Stimulated activated naive CD8-positive, alpha-beta T cell treated with anti-CD3 and anti-CD28 coated beads, Interleukin-15, amount 100 ng/mL, for 72 hours (primary cell): ENCODE measurements at regions not wholly inside any gene's neighbourhood (a gene's known extent, or its start where the extent isn't known, plus 50 kb on each side); places are given as distances from the start of the nearest gene placed in this dataset.
A peak's percentile ranks its signal among the peaks of the same experiment; 100 is the strongest.

Experiments
- ATAC-seq: fragments of 150-1000 bp; cut with Tn5 transposase; 2 replicates; pipeline ENCODE4 v1.10.0; 2021; ENCODE audit warnings: mild to moderate bottlenecking, moderate library complexity
- DNase-seq, 2 donors: peaks; one replicate each; pipeline ENCODE4 v3.0.0; 2021 to 2022
- H3K27ac Mint-ChIP-seq, 2 donors: one replicate each; pipeline ENCODE4 v1.8.0; 2022; ENCODE audit warnings: mild to moderate bottlenecking in 2 of 2, mixed read lengths in 2 of 2, moderate library complexity in 2 of 2
- H3K27me3 Mint-ChIP-seq: one replicate; pipeline ENCODE4 v1.8.0; 2022; ENCODE audit warnings: mixed read lengths
- H3K4me1 Mint-ChIP-seq: one replicate; pipeline ENCODE4 v1.8.0; 2022; ENCODE audit warnings: mild to moderate bottlenecking, mixed read lengths
- H3K4me3 Mint-ChIP-seq, 2 donors: one replicate each; pipeline ENCODE4 v1.8.0; 2022; ENCODE audit warnings: mild to moderate bottlenecking in 2 of 2, mixed read lengths in 2 of 2, moderate library complexity in 1 of 2
- H3K9me3 Mint-ChIP-seq, 2 donors: one replicate each; pipeline ENCODE4 v1.8.0; 2022; ENCODE audit warnings: mixed read lengths in 2 of 2

GRCh38 chr13:22073718-22074117, 402.8 kb downstream of the FGF9 start:
- Mint-ChIP-seq H3K9me3 (peaks cover 0 to 9% of the 10 kb centered on the region in 2 donors), H3K4me1 (peaks cover 72% of the 10 kb centered on the region), H3K27me3 (no peaks in the 10 kb centered on the region), H3K4me3 (peak overlapping the region in 1 of 2 donors; percentile 31), H3K27ac (peak overlapping the region; percentile 72 to 89)
- no peak for DNase-seq
- peak; percentile 68 for ATAC-seq

DNA sequence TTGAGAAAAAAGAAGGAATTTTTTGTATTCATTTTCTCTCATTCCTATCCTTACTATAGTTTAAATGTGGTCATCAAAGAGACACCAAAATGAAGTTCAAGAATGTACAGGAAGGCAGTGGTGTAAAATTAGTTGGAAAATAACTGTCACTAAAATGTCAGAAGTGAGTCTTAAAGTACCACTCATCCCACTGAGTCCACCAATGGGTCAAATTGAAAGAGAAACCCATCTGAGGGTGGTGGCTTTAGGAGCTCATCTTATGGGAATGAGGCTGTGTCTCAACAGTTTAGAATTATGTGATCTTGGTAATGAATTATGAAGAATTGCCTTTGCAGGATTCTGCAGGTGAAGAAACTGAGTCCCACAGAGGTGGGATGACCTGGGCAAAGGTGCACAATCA, 403.5 kb downstream of the FGF9 start:
- H3K27ac Mint-ChIP-seq, result peak overlapping the region; percentile 72 to 89
- DNase-seq, result peak in 1 of 2 donors; percentile 50
- peak overlapping the region; percentile 10 to 31 for H3K4me3 Mint-ChIP-seq
- ATAC-seq, result peak; percentile 65
- peaks cover 73% of the 10 kb centered on the region for H3K4me1 Mint-ChIP-seq
- H3K9me3 Mint-ChIP-seq, result peaks cover 6 to 12% of the 10 kb centered on the region in 2 donors
- no peaks in the 10 kb centered on the region for H3K27me3 Mint-ChIP-seq

DNA sequence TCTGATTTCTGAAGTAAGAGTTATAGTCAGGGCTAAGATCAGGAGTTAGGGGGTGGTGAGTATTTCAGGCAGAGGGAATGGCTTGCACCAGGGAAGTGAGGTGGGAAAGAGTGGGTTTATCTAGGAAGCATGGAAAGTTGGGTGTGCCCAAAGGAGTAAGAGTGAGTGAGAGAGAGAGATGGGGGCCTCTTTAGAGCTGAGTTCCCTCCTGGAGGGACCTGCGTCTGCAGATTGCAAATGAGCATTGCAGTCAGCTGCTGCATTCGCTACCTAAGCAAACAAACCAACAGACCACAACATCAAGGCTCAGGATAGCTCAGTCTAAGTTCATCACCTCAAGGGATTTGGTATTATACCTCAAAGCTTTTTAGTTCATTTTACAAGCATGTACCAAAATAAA, 405.8 kb downstream of the FGF9 start:
- H3K4me3 Mint-ChIP-seq, result peak overlapping the region; percentile 13 to 59

GRCh38 chr13:22077205-22077683, 406.4 kb downstream of the FGF9 start:
- DNase-seq (no peak), ATAC-seq (peak; percentile 31)
- Mint-ChIP-seq H3K4me1 (peaks cover 76% of the 10 kb centered on the region), H3K9me3 (peaks cover 13 to 14% of the 10 kb centered on the region in 2 donors), H3K27ac (peak overlapping the region; percentile 63 to 71), H3K27me3 (no peaks in the 10 kb centered on the region), H3K4me3 (peak overlapping the region; percentile 59 to 61)

More for the DNA sequence above, 405.8 kb downstream of the FGF9 start:
- peaks cover 13 to 14% of the 10 kb centered on the region in 2 donors for H3K9me3 Mint-ChIP-seq
- no peaks in the 10 kb centered on the region for H3K27me3 Mint-ChIP-seq
- DNase-seq (peak; percentile 10 to 15), ATAC-seq (peak; percentile 60)
- peak overlapping the region; percentile 0 to 95 for H3K27ac Mint-ChIP-seq
- peaks cover 75% of the 10 kb centered on the region for H3K4me1 Mint-ChIP-seq

- Mint-ChIP-seq H3K27me3 (no peaks in the 10 kb centered on the region), H3K27ac (no peak overlapping the region), H3K4me3 (peak overlapping the region; percentile 59 to 61), H3K9me3 (peaks cover 13 to 14% of the 10 kb centered on the region in 2 donors), H3K4me1 (peaks cover 76% of the 10 kb centered on the region)
- ATAC-seq, result peak; percentile 54
- DNase-seq, result no peak
These were observed 406.9 kb downstream of the FGF9 start for GRCh38 chr13:22077764-22078163.

DNA sequence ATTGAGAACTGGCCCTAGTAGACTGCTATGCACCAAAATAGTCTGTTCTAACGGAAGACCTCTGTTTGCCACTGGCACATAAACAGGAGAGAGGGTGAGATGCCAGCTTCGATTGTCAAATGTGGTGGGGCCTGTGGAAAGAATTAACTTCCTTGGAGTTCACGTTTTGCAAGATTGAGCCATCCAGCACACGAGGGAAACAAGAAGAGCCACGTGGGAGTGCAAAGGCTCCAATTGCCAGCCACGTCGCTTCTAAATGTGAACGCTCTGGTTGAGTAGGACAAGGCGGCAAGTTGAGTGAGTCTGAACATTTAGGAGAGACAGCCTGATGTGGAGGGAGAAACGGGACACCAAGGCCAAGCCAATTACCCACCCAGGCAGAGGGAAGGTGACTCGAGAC, 409.1 kb downstream of the FGF9 start:
- peaks cover 4 to 14% of the 10 kb centered on the region in 2 donors for H3K9me3 Mint-ChIP-seq
- DNase-seq (no peak), ATAC-seq (no peak)
- H3K27ac Mint-ChIP-seq, result no peak overlapping the region
- H3K4me3 Mint-ChIP-seq, result no peak overlapping the region
- H3K27me3 Mint-ChIP-seq, result no peaks in the 10 kb centered on the region
- peaks cover 64% of the 10 kb centered on the region for H3K4me1 Mint-ChIP-seq

DNA sequence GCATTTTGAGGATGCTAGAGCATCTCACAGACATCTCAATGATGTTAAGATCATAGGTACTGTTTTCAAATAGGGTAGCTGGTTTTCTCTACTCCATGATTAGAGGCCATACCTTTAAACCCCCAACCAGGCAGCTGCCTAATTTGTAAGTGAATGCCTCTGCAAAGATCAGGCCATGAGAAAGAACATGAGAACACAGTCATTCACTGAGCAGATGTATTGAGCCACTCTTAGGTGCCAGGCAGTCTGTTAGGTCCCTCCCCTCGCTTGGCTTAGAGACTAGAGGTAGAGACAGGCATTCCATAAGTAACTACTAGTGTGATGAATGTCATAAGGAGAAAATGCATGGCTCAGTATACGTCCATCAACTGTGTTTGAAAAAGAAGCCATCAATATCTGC, 410.0 kb downstream of the FGF9 start:
- no peaks in the 10 kb centered on the region for H3K27me3 Mint-ChIP-seq
- DNase-seq, result no peak
- H3K4me1 Mint-ChIP-seq, result peaks cover 60% of the 10 kb centered on the region
- H3K4me3 Mint-ChIP-seq, result no peak overlapping the region
- peak; percentile 45 for ATAC-seq
- no peak overlapping the region for H3K27ac Mint-ChIP-seq
- peaks cover 4 to 14% of the 10 kb centered on the region in 2 donors for H3K9me3 Mint-ChIP-seq

DNA sequence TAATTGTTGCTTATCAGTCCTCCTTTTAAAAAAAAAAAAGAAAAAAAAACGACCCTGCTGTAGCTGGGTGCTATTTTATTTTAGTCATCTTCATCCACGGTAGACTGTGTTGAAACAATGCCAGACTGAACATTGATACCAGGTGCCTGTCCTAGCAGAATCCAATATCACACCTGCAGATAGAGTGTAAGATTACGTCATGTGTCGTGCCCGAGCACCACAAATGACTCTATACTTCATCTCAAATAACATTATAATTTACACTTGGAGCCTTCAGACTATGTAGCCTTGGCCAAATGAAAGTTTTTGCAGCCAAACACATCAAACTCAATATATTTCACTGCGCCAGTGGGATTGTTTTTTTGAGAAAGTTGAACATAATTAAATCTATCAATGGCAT, 410.6 kb downstream of the FGF9 start:
- H3K9me3 Mint-ChIP-seq, result peaks cover 4 to 14% of the 10 kb centered on the region in 2 donors
- DNase-seq (no peak), ATAC-seq (no peak)
- no peak overlapping the region for H3K4me3 Mint-ChIP-seq
- H3K27ac Mint-ChIP-seq, result no peak overlapping the region
- no peaks in the 10 kb centered on the region for H3K27me3 Mint-ChIP-seq
- peaks cover 55% of the 10 kb centered on the region for H3K4me1 Mint-ChIP-seq

DNA sequence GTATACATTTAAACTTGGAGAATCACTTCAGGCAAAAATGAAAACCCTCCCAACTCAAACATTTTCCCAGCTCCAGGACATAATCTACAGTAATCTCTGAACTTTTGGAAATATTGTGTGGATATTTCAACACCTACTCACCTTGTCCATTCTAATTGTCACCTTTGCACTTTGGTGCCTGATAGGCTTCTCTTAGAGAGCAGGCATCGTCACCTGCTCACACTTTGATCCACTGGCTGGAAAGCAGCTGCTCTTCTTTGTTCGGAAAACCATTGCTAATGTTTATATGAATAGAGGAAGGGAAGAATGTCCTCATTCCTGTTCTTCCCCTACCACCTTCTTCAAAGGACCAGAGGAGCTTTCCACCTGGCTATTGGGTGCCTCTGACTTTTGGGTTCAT, 411.2 kb downstream of the FGF9 start:
- peaks cover 49% of the 10 kb centered on the region for H3K4me1 Mint-ChIP-seq
- no peak for ATAC-seq
- DNase-seq, result no peak
- no peak overlapping the region for H3K27ac Mint-ChIP-seq
- H3K27me3 Mint-ChIP-seq, result no peaks in the 10 kb centered on the region
- peaks cover 4 to 14% of the 10 kb centered on the region in 2 donors for H3K9me3 Mint-ChIP-seq
- H3K4me3 Mint-ChIP-seq, result no peak overlapping the region

DNA sequence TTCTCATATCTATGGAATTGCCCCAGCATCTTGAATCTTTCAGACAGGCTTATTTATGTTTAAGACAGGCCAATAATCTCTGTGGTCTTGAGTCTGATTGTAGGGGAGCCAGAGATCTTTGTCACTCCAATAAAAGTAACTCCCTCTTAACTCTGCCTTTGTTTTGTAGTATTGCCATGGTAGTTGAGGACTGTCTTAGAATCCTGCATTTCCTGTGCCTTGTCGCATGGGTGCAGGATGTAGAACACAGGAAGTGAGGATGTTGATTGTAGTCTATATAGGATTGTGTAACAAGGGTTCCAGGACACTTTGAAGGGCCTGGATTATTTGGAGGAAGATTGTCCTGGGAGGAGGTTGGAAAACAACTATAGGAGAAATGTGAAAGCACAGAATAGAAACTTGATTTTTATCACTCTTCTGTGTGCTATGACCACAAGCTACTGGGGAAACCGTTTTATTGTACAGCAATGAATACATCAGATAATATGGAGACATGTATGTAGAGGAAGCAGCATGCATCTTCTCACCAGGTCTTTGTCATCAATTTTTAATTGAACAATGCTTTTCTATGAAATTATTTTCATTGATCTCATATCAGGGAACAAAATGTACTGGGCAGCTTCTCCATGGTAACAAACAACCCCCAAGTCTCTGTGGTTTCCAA, 411.7 kb downstream of the FGF9 start:
- H3K9me3 Mint-ChIP-seq, result peaks cover 4 to 14% of the 10 kb centered on the region in 2 donors
- peaks cover 45% of the 10 kb centered on the region for H3K4me1 Mint-ChIP-seq
- H3K27ac Mint-ChIP-seq, result no peak overlapping the region
- no peak for DNase-seq
- no peaks in the 10 kb centered on the region for H3K27me3 Mint-ChIP-seq
- peak; percentile 62 for ATAC-seq
- peak overlapping the region in 1 of 2 donors; percentile 4 for H3K4me3 Mint-ChIP-seq

DNA sequence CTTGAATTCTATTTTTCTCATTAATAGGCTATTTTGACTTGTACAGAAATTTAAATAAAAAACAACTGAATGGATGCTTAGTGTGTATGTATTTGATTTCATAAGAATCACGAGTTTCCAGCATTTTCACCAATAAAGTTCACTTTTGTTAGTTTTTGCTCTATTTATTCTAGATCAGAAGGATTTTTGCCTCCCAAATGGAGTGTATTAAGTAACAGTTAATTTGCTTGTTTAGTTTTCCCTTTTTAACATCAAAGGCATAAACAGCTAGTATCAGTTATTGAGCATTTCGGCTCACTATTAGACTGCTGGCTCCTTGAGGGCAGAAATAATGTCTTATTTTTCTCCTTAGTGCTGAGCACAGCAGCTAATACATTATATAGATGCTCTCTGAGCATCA, 414.1 kb downstream of the FGF9 start:
- no peak for ATAC-seq
- H3K4me3 Mint-ChIP-seq, result no peak overlapping the region

DNA sequence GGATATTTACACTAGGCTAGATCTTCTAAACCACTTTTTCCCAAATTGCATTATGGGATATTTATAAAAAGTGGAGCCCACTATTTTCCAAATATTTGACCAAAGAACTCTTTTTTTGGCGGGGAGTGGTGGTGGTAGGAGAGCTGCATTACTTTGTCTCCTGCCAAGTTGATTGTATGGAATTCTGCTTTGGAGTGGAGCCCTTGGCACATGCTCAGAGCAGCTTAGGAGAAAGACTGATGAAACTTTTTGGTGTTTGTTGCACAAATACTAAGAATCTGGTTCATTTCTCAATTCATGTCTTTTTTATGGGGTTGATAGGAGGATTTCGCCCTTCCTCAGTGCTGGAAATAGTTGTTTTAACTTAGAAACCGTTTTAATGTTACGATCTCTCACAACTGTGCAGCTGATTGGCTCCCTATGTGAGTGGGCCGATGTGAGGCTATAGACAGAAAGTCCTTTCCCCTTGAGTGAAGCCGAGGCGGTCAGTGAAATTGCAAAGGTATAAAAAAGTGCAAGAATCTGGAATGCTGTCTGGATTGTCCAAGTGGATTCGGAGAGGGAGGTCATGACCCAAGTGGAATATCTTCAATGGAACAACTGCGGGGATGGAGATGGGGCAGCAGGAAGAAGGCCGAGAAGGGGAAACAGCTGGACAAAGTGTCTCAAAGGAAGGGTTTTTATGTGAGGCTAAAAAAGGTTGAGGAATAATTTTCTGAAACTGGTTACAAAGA, 415.9 kb downstream of the FGF9 start:
- ATAC-seq, result no peak
- Mint-ChIP-seq H3K27me3 (no peaks in the 10 kb centered on the region), H3K4me3 (no peak overlapping the region), H3K4me1 (peaks cover 45% of the 10 kb centered on the region), H3K9me3 (peaks cover 0 to 5% of the 10 kb centered on the region in 2 donors), H3K27ac (no peak overlapping the region)
- DNase-seq, result no peak

More for the DNA sequence above, 414.1 kb downstream of the FGF9 start:
- H3K27ac Mint-ChIP-seq, result peak overlapping the region in 1 of 2 donors; percentile 16
- H3K27me3 Mint-ChIP-seq, result no peaks in the 10 kb centered on the region
- peaks cover 0 to 2% of the 10 kb centered on the region in 2 donors for H3K9me3 Mint-ChIP-seq
- DNase-seq, result no peak
- H3K4me1 Mint-ChIP-seq, result peaks cover 34% of the 10 kb centered on the region

DNA sequence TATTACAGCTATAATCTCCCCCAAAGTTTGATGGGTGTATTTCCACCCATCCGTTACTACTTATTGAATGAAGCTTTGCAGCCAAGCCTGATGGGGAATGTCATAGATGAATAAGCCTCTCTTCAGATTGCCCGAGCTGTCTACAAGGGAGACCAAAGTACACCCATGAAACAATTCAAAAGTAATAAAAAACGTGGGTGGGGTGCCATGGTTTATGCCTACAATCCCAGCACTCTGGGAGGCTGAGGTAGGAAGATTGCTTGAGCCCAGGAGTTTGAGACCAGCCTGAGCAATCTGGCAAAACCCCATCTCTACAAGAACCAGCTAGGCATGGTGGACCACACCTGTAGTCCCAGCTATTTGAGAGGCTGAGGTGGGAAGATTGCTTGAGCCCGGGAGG, 419.2 kb downstream of the FGF9 start:
- ATAC-seq, result no peak
- Mint-ChIP-seq H3K9me3 (peaks cover 7 to 8% of the 10 kb centered on the region in 2 donors), H3K4me1 (peaks cover 39% of the 10 kb centered on the region), H3K4me3 (no peak overlapping the region), H3K27me3 (no peaks in the 10 kb centered on the region), H3K27ac (no peak overlapping the region)
- no peak for DNase-seq

GRCh38 chr13:22091222-22091970, 420.5 kb downstream of the FGF9 start:
- H3K4me3 Mint-ChIP-seq, result no peak overlapping the region
- peaks cover 9 to 11% of the 10 kb centered on the region in 2 donors for H3K9me3 Mint-ChIP-seq
- DNase-seq, result no peak
- H3K4me1 Mint-ChIP-seq, result peaks cover 35% of the 10 kb centered on the region
- H3K27me3 Mint-ChIP-seq, result no peaks in the 10 kb centered on the region
- no peak for ATAC-seq
- H3K27ac Mint-ChIP-seq, result no peak overlapping the region

- H3K27ac Mint-ChIP-seq, result no peak overlapping the region
- DNase-seq, result no peak
- no peaks in the 10 kb centered on the region for H3K27me3 Mint-ChIP-seq
- no peak overlapping the region for H3K4me3 Mint-ChIP-seq
- H3K9me3 Mint-ChIP-seq, result peaks cover 9 to 11% of the 10 kb centered on the region in 2 donors
- H3K4me1 Mint-ChIP-seq, result peaks cover 35% of the 10 kb centered on the region
- ATAC-seq, result no peak
These were observed 421.1 kb downstream of the FGF9 start for GRCh38 chr13:22091971-22092300.
